PC-9 (cell line): ENCODE measurements at regions not wholly inside any gene's neighbourhood (a gene's known extent, or its start where the extent isn't known, plus 50 kb on each side); places are given as distances from the start of the nearest gene placed in this dataset.

ENCODE experiments used
- EZH2 ChIP-seq: fragments of 200-600 bp; sonication (generic); IDR thresholded peaks from 2 replicates; pipeline ENCODE4 v1.8.0; 2017; ENCODE audit warnings: antibody characterized with exemption, low read depth
- TF ChIP-seq, protein P1 (sequence below): fragments of 200-600 bp; sonication (generic); conservative IDR thresholded peaks from 2 replicates; pipeline ENCODE4 v1.6.1; 2017; ENCODE audit warnings: mixed run types, antibody characterized with exemption, mild to moderate bottlenecking, moderate library complexity

DNA sequence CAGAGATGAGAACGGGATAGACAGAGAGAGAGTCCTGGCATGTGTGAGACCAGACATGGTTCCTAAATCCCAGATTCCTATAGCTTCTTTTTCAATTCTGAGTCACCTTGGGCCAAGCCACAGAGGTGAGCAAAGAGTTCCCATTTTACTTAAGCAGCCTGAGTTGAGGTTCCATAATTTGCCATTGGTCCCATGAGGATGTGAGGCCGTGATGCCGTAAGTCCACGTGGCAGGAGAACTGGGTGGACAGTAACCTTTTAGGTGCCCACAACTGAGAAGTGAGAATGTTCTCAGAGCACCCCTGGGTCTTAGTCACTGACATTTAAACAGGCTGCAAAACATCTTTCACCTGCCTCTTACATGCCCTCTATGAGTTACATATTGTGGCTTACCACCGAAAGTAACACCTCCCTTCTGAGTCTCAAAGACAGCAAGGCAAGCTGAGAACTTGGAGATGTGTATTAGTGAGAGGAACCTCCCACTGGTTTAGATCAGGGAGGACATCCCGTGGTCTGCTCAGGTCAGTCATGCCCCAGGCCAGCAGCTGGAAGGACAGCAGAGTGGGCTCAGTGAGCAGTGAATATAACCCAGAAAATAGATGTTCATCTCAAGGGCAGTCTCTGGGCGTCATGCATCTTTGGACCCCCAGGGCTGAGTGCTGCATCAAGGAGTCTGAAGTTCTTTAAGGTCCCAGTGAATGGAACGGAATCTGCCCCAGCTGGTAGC is 127.9 kb upstream of the LGALSL start:
- TF ChIP-seq EZH2, result no peak
- TF ChIP-seq, protein P1, sequence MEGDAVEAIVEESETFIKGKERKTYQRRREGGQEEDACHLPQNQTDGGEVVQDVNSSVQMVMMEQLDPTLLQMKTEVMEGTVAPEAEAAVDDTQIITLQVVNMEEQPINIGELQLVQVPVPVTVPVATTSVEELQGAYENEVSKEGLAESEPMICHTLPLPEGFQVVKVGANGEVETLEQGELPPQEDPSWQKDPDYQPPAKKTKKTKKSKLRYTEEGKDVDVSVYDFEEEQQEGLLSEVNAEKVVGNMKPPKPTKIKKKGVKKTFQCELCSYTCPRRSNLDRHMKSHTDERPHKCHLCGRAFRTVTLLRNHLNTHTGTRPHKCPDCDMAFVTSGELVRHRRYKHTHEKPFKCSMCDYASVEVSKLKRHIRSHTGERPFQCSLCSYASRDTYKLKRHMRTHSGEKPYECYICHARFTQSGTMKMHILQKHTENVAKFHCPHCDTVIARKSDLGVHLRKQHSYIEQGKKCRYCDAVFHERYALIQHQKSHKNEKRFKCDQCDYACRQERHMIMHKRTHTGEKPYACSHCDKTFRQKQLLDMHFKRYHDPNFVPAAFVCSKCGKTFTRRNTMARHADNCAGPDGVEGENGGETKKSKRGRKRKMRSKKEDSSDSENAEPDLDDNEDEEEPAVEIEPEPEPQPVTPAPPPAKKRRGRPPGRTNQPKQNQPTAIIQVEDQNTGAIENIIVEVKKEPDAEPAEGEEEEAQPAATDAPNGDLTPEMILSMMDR, result no peak
